ENCODE measurements at regions not wholly inside any gene's neighbourhood (a gene's known extent, or its start where the extent isn't known, plus 50 kb on each side); places are given as distances from the start of the nearest gene placed in this dataset.

DNA sequence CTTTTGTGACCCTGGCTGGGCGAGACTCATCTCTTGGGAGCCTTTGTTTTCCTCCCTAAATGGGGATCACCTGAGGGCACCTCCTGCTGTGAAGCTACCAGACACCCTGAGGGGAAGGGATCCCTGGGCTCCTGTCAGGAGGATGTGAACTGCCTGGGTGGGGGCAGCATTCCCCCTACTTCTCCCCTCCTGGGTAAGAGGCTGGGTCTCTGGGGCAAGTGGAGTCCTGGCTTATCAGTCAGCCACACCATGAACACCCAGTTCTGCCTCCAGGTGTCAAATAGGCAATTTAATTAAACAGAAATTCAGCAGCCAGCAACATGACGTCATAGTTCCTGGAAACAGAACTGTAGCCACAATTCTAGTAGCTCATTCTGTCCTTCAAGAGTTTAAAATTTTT is 97.7 kb upstream of the RET start:
- DNase-seq (ENCODE audit: low spot score, unreplicated experiment) = no peak
- no peak overlapping the region for H3K27ac Mint-ChIP-seq
- H3K36me3 Mint-ChIP-seq (ENCODE audit: insufficient read depth) = no peaks in the 10 kb centered on the region
- peaks cover 8% of the 10 kb centered on the region for H3K4me1 Mint-ChIP-seq (ENCODE audit: low read depth)
- TF ChIP-seq, protein P1, sequence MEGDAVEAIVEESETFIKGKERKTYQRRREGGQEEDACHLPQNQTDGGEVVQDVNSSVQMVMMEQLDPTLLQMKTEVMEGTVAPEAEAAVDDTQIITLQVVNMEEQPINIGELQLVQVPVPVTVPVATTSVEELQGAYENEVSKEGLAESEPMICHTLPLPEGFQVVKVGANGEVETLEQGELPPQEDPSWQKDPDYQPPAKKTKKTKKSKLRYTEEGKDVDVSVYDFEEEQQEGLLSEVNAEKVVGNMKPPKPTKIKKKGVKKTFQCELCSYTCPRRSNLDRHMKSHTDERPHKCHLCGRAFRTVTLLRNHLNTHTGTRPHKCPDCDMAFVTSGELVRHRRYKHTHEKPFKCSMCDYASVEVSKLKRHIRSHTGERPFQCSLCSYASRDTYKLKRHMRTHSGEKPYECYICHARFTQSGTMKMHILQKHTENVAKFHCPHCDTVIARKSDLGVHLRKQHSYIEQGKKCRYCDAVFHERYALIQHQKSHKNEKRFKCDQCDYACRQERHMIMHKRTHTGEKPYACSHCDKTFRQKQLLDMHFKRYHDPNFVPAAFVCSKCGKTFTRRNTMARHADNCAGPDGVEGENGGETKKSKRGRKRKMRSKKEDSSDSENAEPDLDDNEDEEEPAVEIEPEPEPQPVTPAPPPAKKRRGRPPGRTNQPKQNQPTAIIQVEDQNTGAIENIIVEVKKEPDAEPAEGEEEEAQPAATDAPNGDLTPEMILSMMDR (IDR thresholded peaks at IDR 0.05; ENCODE audit: unreplicated experiment) = no peak
- no peak overlapping the region for H3K4me3 Mint-ChIP-seq (ENCODE audit: low read depth)
- H3K27me3 Mint-ChIP-seq = peaks cover 8% of the 10 kb centered on the region
- no peaks in the 10 kb centered on the region for H3K9me3 Mint-ChIP-seq (ENCODE audit: low read depth)

DNA sequence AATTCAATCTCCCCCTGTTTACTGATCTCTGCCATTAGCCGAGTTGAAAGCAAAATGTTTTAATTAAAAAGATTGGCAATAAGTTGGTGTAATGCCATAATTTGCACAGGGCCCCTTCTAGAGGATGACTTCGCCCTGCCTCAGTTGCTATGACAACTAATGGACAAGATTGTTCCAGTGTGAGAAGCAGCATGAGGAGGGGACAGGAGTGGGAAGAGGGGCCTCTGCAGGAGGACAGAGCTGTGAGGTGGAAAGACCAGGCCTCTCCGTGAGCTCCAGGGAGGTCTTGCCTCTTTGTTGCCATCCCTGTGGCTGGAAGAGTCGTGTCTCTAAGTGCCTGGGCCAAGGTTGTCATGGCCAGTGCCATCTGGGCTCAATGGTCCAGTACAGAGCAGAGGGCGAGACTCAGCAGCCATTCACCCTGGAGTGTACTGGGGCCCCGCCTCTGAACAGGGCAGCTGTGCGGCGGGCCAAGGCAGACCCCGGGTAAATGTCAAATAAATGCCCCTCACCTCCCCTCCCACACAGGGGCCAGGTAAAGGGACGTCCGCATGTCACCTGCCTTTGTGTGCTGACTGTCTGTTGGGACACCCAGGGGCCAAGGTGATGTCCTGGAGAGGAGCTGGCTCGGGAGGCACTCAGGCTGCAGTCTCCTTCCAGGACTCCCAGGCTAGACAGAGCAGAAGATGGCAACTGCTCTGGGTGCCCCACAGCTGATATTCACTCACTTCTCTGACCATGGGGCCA is 97.0 kb upstream of the RET start:
- no peak overlapping the region for H3K27ac Mint-ChIP-seq
- peaks cover 8% of the 10 kb centered on the region for H3K27me3 Mint-ChIP-seq
- H3K4me1 Mint-ChIP-seq (ENCODE audit: low read depth) = peaks cover 8% of the 10 kb centered on the region
- H3K36me3 Mint-ChIP-seq (ENCODE audit: insufficient read depth) = no peaks in the 10 kb centered on the region
- H3K4me3 Mint-ChIP-seq (ENCODE audit: low read depth) = no peak overlapping the region
- H3K9me3 Mint-ChIP-seq (ENCODE audit: low read depth) = no peaks in the 10 kb centered on the region
- TF ChIP-seq, protein P1 (IDR thresholded peaks at IDR 0.05; ENCODE audit: unreplicated experiment) = no peak
- peak; percentile 6 for DNase-seq (ENCODE audit: low spot score, unreplicated experiment)

DNA sequence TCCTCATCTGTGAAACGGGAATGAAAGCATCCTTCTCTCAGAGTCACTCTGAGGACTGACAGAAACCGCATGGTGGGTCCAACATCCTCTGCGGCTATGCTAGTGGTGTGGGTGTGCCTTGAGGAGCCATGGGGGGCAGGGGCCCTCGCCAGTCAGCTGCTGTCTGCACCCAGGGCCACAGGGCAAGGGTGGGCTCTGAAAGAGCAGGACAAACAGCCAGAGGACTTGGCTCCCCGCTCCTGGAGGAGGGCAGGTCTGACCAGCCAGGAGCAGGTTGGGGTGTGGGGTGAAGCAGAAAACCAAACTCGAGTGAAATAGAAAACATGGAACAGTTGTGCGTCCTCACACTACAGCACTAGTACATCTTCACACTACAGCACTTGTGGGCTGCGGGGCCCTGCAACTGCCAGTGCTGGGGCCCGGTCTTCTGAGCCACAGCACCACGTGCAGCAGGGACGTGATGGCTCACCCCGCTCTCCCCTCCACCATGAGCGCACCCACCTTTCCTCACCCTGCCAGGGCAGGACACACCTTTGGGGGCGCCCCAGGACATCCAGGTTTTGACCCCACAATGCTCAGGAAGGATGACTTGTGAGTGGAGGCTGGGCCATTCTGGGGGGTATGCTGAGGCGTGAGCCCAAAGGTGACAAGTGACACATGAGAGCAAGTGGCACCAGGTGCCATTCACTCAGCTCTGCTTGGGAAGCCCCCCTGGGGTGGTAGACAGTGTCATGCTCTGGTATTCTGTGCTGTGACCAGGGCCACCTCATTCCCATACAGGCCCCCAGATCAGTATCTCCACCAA is 96.1 kb upstream of the RET start:
- Mint-ChIP-seq H3K4me1 (ENCODE audit: low read depth) (peaks cover 8% of the 10 kb centered on the region), H3K27ac (no peak overlapping the region), H3K27me3 (peaks cover 8% of the 10 kb centered on the region), H3K4me3 (ENCODE audit: low read depth) (no peak overlapping the region), H3K36me3 (ENCODE audit: insufficient read depth) (no peaks in the 10 kb centered on the region), H3K9me3 (ENCODE audit: low read depth) (no peaks in the 10 kb centered on the region)
- DNase-seq (ENCODE audit: low spot score, unreplicated experiment) = peak; percentile 6
- TF ChIP-seq, protein P1 (IDR thresholded peaks at IDR 0.05; ENCODE audit: unreplicated experiment) = no peak

DNA sequence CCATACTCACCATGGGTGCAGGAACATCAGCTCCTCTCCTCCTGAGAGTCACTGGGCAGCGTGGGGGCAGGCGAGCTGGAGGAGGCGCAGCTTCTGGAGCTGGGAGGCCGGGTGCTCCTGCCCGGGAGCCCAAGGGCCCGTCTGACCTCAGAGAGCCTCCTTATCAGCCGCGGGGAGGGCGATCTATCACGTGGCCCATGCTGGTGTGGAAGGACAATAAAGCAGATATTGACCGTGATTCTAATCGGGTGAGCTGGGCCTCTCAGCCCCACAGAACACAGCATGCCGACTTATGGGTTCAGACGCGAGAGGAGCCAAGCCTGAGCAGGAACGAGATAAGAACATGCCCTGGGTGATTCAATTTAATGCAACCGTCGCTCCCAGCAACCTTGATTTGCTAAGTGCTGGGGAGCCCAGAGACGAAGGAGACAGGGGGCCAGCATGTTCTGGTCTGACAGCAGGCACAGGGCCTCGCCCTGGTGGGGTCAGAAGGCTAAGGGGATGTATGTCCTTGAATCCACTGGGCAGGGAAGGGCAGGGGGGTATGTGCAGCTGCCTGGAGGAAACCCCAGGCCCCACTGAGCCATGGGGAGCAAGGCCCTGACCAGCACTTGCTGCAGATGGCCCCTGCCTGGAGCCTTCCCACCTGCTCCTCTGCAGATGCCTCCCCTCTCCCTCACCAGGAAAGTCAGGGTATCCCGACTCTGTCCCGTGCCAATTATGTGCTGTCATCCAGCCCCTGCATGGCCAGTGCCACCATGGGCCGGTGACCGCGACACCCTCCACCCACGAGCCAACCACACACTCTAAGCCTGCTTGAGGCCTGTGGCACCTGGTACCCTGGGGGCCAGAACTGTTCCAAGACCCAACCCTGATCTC is 95.3 kb upstream of the RET start:
- no peaks in the 10 kb centered on the region for H3K36me3 Mint-ChIP-seq (ENCODE audit: insufficient read depth)
- peaks cover 8% of the 10 kb centered on the region for H3K4me1 Mint-ChIP-seq (ENCODE audit: low read depth)
- no peaks in the 10 kb centered on the region for H3K9me3 Mint-ChIP-seq (ENCODE audit: low read depth)
- H3K4me3 Mint-ChIP-seq (ENCODE audit: low read depth) = no peak overlapping the region
- peak; percentile 6 for DNase-seq (ENCODE audit: low spot score, unreplicated experiment)
- TF ChIP-seq, protein P1 (IDR thresholded peaks at IDR 0.05; ENCODE audit: unreplicated experiment) = no peak
- peaks cover 5% of the 10 kb centered on the region for H3K27me3 Mint-ChIP-seq
- H3K27ac Mint-ChIP-seq = peak overlapping the region; percentile 88

Data from progenitor cell of endocrine pancreas (in vitro differentiated cells).